GM21723 (cell line): ENCODE measurements at regions not wholly inside any gene's neighbourhood (a gene's known extent, or its start where the extent isn't known, plus 50 kb on each side); places are given as distances from the start of the nearest gene placed in this dataset.
"Not testable (repeated sequence)": the region's sequence is repeated elsewhere in the genome, so short reads cannot be mapped to it uniquely, and the experiment has no call there.

Experiments
- ATAC-seq: cut with Tn5 transposase; IDR thresholded peaks from one replicate; pipeline ENCODE4 v1.9.1; 2021; ENCODE audit warnings: mild to moderate bottlenecking, moderate library complexity; ENCODE audit not compliant: unreplicated experiment

GRCh38 chr2:52113338-52113737, 1081.4 kb upstream of the NRXN1 start:
- ATAC-seq: no peak

GRCh38 chr2:52112141-52112540, 1080.2 kb upstream of the NRXN1 start:
- ATAC-seq: no peak

- ATAC-seq: no peak
Measured at GRCh38 chr2:52107124-52107523, 1075.2 kb upstream of the NRXN1 start.

GRCh38 chr2:52097071-52097470, 1065.1 kb upstream of the NRXN1 start:
- ATAC-seq: no peak

- no peak for ATAC-seq
Measured at GRCh38 chr2:52084759-52085158, 1052.8 kb upstream of the NRXN1 start.

GRCh38 chr2:52083214-52083613, 1051.3 kb upstream of the NRXN1 start:
- no peak for ATAC-seq

GRCh38 chr2:52082646-52083045, 1050.7 kb upstream of the NRXN1 start:
- no peak for ATAC-seq

- no peak for ATAC-seq
Measured at GRCh38 chr2:52079602-52080001, 1047.7 kb upstream of the NRXN1 start.

- no peak for ATAC-seq
Measured at GRCh38 chr2:52077159-52077558, 1045.2 kb upstream of the NRXN1 start.

GRCh38 chr2:52074130-52074719, 1042.3 kb upstream of the NRXN1 start:
- ATAC-seq: no peak

GRCh38 chr2:52072949-52073348, 1041.0 kb upstream of the NRXN1 start:
- ATAC-seq: no peak

- no peak for ATAC-seq
Measured at GRCh38 chr2:52070665-52071064, 1038.7 kb upstream of the NRXN1 start.

- no peak for ATAC-seq
Measured at GRCh38 chr2:52064234-52064633, 1032.3 kb upstream of the NRXN1 start.

GRCh38 chr2:52054824-52055223, 1022.9 kb upstream of the NRXN1 start:
- no peak for ATAC-seq

GRCh38 chr2:52036853-52037252, 1004.9 kb upstream of the NRXN1 start:
- ATAC-seq: no peak

- no peak for ATAC-seq
Measured at GRCh38 chr2:52036024-52036423, 1004.1 kb upstream of the NRXN1 start.

GRCh38 chr2:52035391-52035790, 1003.5 kb upstream of the NRXN1 start:
- no peak for ATAC-seq

- no peak for ATAC-seq
Measured at GRCh38 chr2:52034706-52035105, 1002.8 kb upstream of the NRXN1 start.

- ATAC-seq: no peak
Measured at GRCh38 chr2:52022006-52022405, 990.1 kb upstream of the NRXN1 start.

GRCh38 chr2:52017646-52018235, 985.8 kb upstream of the NRXN1 start:
- no peak for ATAC-seq

- not testable (repeated sequence) for ATAC-seq
Measured at GRCh38 chr2:52006821-52007366, 975.0 kb upstream of the NRXN1 start.

GRCh38 chr2:52000151-52000855, 968.4 kb upstream of the NRXN1 start:
- no peak for ATAC-seq
